Kidney (tissue), 13 donors: ENCODE measurements at regions not wholly inside any gene's neighbourhood (a gene's known extent, or its start where the extent isn't known, plus 50 kb on each side); places are given as distances from the start of the nearest gene placed in this dataset.

Experiments
- DNase-seq, 5 donors: peaks; one replicate each; pipeline ENCODE4 v3.0.0-alpha.2; 2013 to 2020
- FAIRE-seq: peaks from 2 replicates; lab custom pipeline; 2012; peaks lifted over from hg19 to GRCh38; lab: Jason Lieb, UNC
- H3K27ac ChIP-seq, 2 donors: one replicate each; pipeline ENCODE4 v1.7.0; 2013; ENCODE audit warnings: low read depth in 2 of 2, low read length in 2 of 2, inconsistent platforms in 1 of 2
- H3K27me3 ChIP-seq: one replicate; pipeline ENCODE4 v1.7.1; 2013; ENCODE audit warnings: low read length, inconsistent platforms; ENCODE audit not compliant: control insufficient read depth, insufficient read depth
- H3K36me3 ChIP-seq, 3 donors: one replicate each; pipeline versions ENCODE4 v1.7.0 to v1.7.1; 2013; ENCODE audit warnings: low read length in 3 of 3, control low read depth in 1 of 3, inconsistent platforms in 1 of 3; ENCODE audit not compliant: insufficient read depth in 3 of 3, control insufficient read depth in 2 of 3
- H3K4me1 ChIP-seq, 3 donors: one replicate each; pipeline versions ENCODE4 v1.7.0 to v1.7.1; 2013; ENCODE audit warnings: low read length in 3 of 3, inconsistent platforms in 1 of 3, low read depth in 1 of 3; ENCODE audit not compliant: control insufficient read depth in 2 of 3, insufficient read depth in 2 of 3
- H3K4me3 ChIP-seq, 3 donors: one replicate each; pipeline versions ENCODE4 v1.7.0 to v1.8.1; 2013; ENCODE audit warnings: low read length in 3 of 3, control low read depth in 1 of 3, inconsistent platforms in 1 of 3
- H3K9ac ChIP-seq, 3 donors: one replicate each; pipeline versions ENCODE4 v1.7.0 to v1.7.1; 2013; ENCODE audit warnings: low read length in 3 of 3, control low read depth in 1 of 3, inconsistent platforms in 1 of 3
- H3K9me3 ChIP-seq, 3 donors: one replicate each; pipeline versions ENCODE4 v1.7.0 to v1.7.1; 2013; ENCODE audit warnings: low read length in 3 of 3, control low read depth in 1 of 3, inconsistent platforms in 1 of 3; ENCODE audit not compliant: control insufficient read depth in 2 of 3, insufficient read depth in 1 of 3
- CTCF ChIP-seq: IDR thresholded peaks from 3 replicates; pipeline ENCODE4 v1.5.1; 2012; ENCODE audit warnings: mild to moderate bottlenecking, moderate library complexity, borderline replicate concordance; ENCODE audit not compliant: insufficient read depth; ENCODE audit errors: extremely low read depth
- intact Hi-C: fragments of 100-400 bp; cut with DNase I; formaldehyde crosslinking; loops from one replicate; pipeline ENCODE4 v1.11.1; 2022
- donor health status: control.
- donor health status: control.
- donor health status: control.
- donor health status: control.
- donor health status: control.
- donor health status: DM: yes; HTN: yes; CAD: no.
- donor health status: Normal renal cell carcinoma (clear cell type).

DNA sequence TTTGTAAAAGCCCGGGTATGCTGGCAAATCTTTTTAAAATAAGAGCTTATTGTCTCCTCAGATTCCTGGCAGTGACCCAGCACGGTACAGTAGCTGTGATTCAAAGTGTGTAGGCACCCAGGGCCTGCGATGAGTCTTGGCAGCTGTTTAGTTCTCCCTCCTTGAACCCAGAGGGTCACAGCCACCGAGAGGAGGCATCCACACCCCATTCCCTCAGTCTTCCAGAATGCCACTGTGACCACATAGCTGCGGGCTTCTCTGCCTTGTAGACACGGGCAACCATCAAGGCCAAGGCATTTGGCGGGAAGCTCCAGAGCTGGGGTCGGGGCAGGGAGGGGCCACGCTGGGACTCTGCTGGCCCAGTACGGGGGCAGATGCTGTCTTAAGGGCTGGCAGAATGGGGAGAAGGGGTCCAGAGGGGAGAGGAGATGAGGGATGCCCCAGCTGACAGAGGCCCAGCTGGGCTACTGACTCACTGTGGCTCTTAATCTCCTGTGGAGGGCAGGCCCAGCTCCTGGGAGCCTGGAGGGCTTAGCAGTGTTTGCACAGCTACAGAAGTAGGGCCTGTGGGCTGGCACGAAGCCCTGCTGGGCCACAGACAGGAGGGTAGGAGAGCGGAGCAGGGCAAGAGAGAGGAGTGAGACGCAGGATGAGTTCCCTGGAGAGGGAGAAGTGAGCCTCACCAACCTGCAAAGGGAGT is 68.8 kb upstream of the DLG1 start:
- no peaks in the 10 kb centered on the region for H3K36me3 ChIP-seq
- intact Hi-C loops = no loop called here
- H3K27me3 ChIP-seq = no peaks in the 10 kb centered on the region
- no peak for TF ChIP-seq CTCF
- H3K27ac ChIP-seq = no peak overlapping the region
- FAIRE-seq = no peak
- no peaks in the 10 kb centered on the region for H3K9me3 ChIP-seq
- no peak overlapping the region for H3K4me3 ChIP-seq
- DNase-seq = no peak
- peaks cover 0 to under 1% (median 0%) of the 10 kb centered on the region in 3 donors for H3K4me1 ChIP-seq
- no peak overlapping the region for H3K9ac ChIP-seq

DNA sequence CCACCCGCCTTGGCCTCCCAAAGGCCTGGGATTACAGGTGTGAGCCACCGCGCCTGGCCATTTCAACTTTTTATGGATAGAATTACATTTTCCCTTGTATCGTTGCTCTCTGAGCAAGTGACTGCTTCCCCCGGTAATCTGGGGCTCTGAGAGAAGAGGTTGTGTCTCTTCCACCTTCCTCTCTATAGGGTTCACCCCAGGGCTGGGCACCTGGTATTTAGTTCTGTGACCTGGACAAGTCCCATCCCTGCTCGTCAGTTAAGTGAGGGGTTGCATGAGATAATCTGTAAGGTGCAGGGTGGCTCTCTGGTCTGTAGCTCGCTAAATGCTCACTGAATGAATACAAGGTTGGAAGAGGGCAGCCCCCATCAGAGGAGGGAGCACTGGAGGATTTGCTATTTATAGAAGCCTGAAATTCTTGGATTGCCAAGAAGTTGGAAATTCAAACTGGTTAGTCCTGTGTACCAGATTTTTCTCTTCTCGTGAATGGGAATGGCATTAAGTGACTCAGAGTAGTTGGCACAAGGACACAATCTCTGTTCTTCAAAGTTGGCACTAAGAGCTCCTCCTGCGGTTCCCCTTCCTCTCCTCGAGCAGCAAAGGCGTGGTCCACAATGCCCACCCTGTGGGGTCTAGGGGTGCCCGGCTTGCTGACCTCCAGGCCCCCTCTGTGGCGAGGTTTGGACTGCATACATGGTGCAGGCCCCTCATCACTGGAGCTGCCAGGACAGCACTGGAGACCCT is 68.1 kb upstream of the DLG1 start:
- Histone ChIP-seq H3K9me3 (no peaks in the 10 kb centered on the region), H3K4me1 (no peaks in the 10 kb centered on the region), H3K9ac (no peak overlapping the region), H3K4me3 (no peak overlapping the region), H3K36me3 (no peaks in the 10 kb centered on the region), H3K27ac (no peak overlapping the region), H3K27me3 (no peaks in the 10 kb centered on the region)
- TF ChIP-seq CTCF = no peak
- FAIRE-seq (no peak), DNase-seq (no peak)
- intact Hi-C loops = no loop called here

DNA sequence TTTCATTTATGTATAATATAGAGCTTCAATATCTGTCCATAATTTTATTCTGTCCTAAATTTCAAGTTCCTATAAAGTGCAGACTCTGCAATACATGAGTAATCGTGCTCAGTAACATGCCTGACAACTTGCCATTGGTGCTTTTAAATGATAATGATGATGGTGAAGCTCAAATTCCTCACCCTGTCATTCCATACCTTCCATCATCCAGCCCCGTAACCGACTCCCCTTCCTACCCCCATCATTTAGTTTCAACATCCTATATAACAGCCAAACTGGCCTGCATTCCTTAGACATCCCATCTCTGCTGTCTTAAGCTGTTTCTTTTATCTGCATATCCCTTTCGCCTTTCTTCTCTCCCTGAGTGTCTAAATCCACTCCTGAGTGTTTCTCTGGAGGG is 67.2 kb upstream of the DLG1 start:
- no peak for DNase-seq
- Histone ChIP-seq H3K9ac (no peak overlapping the region), H3K36me3 (no peaks in the 10 kb centered on the region), H3K4me3 (no peak overlapping the region), H3K27ac (no peak overlapping the region), H3K9me3 (no peaks in the 10 kb centered on the region), H3K27me3 (no peaks in the 10 kb centered on the region), H3K4me1 (no peaks in the 10 kb centered on the region)
- no peak for FAIRE-seq
- no peak for TF ChIP-seq CTCF
- intact Hi-C loops = no loop called here
